ENCODE measurements at regions not wholly inside any gene's neighbourhood (a gene's known extent, or its start where the extent isn't known, plus 50 kb on each side); places are given as distances from the start of the nearest gene placed in this dataset.

DNA sequence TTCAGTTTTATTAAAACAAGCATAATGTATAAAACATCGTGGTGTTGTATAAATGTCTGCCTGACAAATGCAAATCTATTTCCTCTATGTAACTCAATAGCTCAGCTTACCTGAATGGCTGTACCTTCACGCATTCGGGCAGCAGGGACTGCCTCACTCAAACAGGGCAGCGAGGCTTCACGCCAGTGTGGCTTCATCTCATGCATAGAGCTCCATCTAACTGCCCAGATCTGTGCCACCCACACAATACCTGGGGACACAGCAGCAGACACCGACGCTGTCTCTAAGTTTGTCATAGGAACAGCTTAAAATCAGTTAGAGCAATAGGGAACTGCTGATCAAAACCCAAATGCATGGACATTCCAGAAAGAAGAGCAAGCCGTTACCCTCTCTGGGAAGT, 182.8 kb upstream of the ANKRD30A start:
- in situ Hi-C loops (cut with MboI; ENCODE audit: low sequenced_read_pairs, unreplicated experiment) = no loop called here
- TF ChIP-seq, protein P1, sequence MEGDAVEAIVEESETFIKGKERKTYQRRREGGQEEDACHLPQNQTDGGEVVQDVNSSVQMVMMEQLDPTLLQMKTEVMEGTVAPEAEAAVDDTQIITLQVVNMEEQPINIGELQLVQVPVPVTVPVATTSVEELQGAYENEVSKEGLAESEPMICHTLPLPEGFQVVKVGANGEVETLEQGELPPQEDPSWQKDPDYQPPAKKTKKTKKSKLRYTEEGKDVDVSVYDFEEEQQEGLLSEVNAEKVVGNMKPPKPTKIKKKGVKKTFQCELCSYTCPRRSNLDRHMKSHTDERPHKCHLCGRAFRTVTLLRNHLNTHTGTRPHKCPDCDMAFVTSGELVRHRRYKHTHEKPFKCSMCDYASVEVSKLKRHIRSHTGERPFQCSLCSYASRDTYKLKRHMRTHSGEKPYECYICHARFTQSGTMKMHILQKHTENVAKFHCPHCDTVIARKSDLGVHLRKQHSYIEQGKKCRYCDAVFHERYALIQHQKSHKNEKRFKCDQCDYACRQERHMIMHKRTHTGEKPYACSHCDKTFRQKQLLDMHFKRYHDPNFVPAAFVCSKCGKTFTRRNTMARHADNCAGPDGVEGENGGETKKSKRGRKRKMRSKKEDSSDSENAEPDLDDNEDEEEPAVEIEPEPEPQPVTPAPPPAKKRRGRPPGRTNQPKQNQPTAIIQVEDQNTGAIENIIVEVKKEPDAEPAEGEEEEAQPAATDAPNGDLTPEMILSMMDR (IDR thresholded peaks at IDR 0.05; ENCODE audit: borderline replicate concordance, control extremely low read depth, extremely low read depth, insufficient read depth, missing control alignments) = no peak
- no peak for DNase-seq (ENCODE audit: low spot score)

DNA sequence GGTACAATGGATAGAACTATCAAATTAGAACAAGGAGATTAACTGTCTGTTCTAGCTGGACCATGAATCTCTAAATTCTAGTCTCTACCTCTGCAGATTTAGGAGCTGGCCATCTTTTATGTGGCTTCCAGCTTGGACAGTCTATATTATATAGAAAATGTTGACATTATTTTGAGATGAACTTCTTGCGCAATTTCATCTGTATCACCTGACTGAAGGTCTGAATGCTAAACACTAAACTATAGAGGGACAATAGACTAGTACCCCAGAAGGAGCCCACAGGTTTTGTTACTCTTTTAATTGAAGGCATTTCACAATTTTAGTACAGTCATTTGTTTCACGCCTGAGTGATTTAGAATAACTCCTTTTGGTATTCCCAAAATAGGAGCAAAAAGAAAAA, 222.4 kb upstream of the ANKRD30A start:
- TF ChIP-seq, protein P1 (IDR thresholded peaks at IDR 0.05; ENCODE audit: borderline replicate concordance, control extremely low read depth, extremely low read depth, insufficient read depth, missing control alignments) = no peak
- in situ Hi-C loops (cut with MboI; ENCODE audit: low sequenced_read_pairs, unreplicated experiment) = no loop called here

DNA sequence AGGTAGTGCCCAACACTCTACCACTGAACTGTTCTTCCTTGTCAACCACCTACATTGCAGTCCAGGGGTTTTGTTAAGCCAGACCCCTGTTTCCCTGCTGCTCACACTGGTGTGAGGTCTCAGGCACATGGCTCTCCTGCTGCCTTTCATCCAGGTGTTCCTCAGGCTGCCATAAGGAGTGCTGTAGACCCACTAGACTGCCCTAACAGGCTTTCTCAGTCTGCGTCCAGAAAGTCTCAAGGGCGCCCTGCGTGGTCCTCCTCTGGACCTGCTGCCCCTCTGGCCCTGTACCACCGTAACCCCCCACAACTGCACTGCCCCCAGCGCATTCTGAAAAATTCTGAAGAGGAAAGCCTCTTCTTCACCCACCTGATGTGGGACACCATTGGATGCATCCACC, 225.7 kb upstream of the ANKRD30A start:
- TF ChIP-seq, protein P1 (IDR thresholded peaks at IDR 0.05; ENCODE audit: borderline replicate concordance, control extremely low read depth, extremely low read depth, insufficient read depth, missing control alignments) = no peak
- in situ Hi-C loops (cut with MboI; ENCODE audit: low sequenced_read_pairs, unreplicated experiment) = no loop called here
- DNase-seq (ENCODE audit: low spot score) = no peak

More for the DNA sequence above, 222.4 kb upstream of the ANKRD30A start:
- no peak for DNase-seq (ENCODE audit: low spot score)

- in situ Hi-C loops (cut with MboI; ENCODE audit: low sequenced_read_pairs, unreplicated experiment) = no loop called here
- peak; percentile 23 for DNase-seq (ENCODE audit: low spot score)
- TF ChIP-seq, protein P1 (IDR thresholded peaks at IDR 0.05; ENCODE audit: borderline replicate concordance, control extremely low read depth, extremely low read depth, insufficient read depth, missing control alignments) = peak; percentile 71
Observed at GRCh38 chr10:36888925-36889573, 236.3 kb upstream of the ANKRD30A start.

DNA sequence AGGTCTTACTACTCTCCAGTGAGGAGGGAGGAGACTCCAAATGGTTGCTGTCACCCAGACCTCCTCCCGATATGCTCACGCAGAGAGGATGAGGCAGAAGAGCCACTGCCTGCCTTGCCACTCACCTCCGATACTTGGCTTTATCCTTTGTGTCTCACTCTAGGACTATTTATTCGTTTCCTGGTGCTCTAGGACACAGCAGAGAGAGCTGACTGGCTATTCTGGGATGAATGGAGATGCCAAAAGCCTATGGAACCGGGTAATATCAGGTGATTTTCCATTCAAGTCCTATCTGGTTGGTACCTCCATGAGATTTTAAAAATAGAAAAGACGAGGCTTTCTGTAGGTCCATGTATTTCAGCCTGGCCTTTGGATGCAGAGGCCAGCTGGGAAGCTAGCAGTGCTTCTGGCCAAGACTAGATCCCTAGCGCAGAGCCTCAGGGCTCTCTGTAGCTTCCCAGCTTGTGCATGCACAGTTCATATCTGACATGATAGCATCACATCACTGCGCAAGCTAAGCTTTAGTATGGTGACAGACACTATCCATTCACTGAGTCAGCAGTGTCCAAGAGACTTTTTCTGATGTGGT, 239.0 kb upstream of the ANKRD30A start:
- in situ Hi-C loops (cut with MboI; ENCODE audit: low sequenced_read_pairs, unreplicated experiment) = no loop called here
- TF ChIP-seq, protein P1 (IDR thresholded peaks at IDR 0.05; ENCODE audit: borderline replicate concordance, control extremely low read depth, extremely low read depth, insufficient read depth, missing control alignments) = no peak
- DNase-seq (ENCODE audit: low spot score) = no peak

- no peak for DNase-seq (ENCODE audit: low spot score)
- in situ Hi-C loops (cut with MboI; ENCODE audit: low sequenced_read_pairs, unreplicated experiment) = no loop called here
- TF ChIP-seq, protein P1 (IDR thresholded peaks at IDR 0.05; ENCODE audit: borderline replicate concordance, control extremely low read depth, extremely low read depth, insufficient read depth, missing control alignments) = no peak
Observed at GRCh38 chr10:36885746-36886145, 239.7 kb upstream of the ANKRD30A start.
